ENCODE measurements at regions not wholly inside any gene's neighbourhood (a gene's known extent, or its start where the extent isn't known, plus 50 kb on each side); places are given as distances from the start of the nearest gene placed in this dataset.

- H3K4me2 ChIP-seq: no peak overlapping the region
- TF ChIP-seq EZH2phosphoT487 (IDR thresholded peaks at IDR 0.05; ENCODE audit: low read depth, severe bottlenecking, unreplicated experiment) (no peak), EZH2 (IDR thresholded peaks at IDR 0.05; ENCODE audit: borderline replicate concordance) (no peak)
- TF ChIP-seq, protein P1, sequence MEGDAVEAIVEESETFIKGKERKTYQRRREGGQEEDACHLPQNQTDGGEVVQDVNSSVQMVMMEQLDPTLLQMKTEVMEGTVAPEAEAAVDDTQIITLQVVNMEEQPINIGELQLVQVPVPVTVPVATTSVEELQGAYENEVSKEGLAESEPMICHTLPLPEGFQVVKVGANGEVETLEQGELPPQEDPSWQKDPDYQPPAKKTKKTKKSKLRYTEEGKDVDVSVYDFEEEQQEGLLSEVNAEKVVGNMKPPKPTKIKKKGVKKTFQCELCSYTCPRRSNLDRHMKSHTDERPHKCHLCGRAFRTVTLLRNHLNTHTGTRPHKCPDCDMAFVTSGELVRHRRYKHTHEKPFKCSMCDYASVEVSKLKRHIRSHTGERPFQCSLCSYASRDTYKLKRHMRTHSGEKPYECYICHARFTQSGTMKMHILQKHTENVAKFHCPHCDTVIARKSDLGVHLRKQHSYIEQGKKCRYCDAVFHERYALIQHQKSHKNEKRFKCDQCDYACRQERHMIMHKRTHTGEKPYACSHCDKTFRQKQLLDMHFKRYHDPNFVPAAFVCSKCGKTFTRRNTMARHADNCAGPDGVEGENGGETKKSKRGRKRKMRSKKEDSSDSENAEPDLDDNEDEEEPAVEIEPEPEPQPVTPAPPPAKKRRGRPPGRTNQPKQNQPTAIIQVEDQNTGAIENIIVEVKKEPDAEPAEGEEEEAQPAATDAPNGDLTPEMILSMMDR (IDR thresholded peaks at IDR 0.05; ENCODE audit: poor library complexity): no peak
Observed at GRCh38 chr13:99865420-99865930, 106.1 kb downstream of the ZIC5 start.

GRCh38 chr13:99864627-99864990, 107.0 kb downstream of the ZIC5 start:
- H3K9me2 ChIP-seq (replicated peaks; ENCODE audit: insufficient read depth): no peaks in the 10 kb centered on the region
- no peak overlapping the region for H2AFZ ChIP-seq
- no peak for TF ChIP-seq EZH2phosphoT487 (IDR thresholded peaks at IDR 0.05; ENCODE audit: low read depth, severe bottlenecking, unreplicated experiment)
- TF ChIP-seq EZH2 (IDR thresholded peaks at IDR 0.05; ENCODE audit: borderline replicate concordance): no peak
- H3K4me3 ChIP-seq: no peak overlapping the region
- no peaks in the 10 kb centered on the region for H3K36me3 ChIP-seq (replicated peaks; ENCODE audit: insufficient read depth, low read depth)
- 66% methylated on average over 10 of the region's 10 CpGs for WGBS (ENCODE audit: low lambda C conversion rate, missing lambda C conversion rate)
- H3K27me3 ChIP-seq: no peaks in the 10 kb centered on the region
- no peaks in the 10 kb centered on the region for H3K4me1 ChIP-seq (ENCODE audit: insufficient read depth)
- no peaks in the 10 kb centered on the region for H4K20me1 ChIP-seq (ENCODE audit: insufficient read depth, poor library complexity, severe bottlenecking)
- DNase-seq (ENCODE audit: low spot score): no peak
- no peaks in the 10 kb centered on the region for H3K9me3 ChIP-seq (ENCODE audit: low read depth)
- no peak overlapping the region for H3K27ac ChIP-seq
- no peak overlapping the region for H3K4me2 ChIP-seq
- no peaks in the 10 kb centered on the region for H3K79me2 ChIP-seq

More at GRCh38 chr13:99865420-99865930, 106.1 kb downstream of the ZIC5 start:
- DNase-seq (ENCODE audit: low spot score): no peak
- no peak overlapping the region for H3K27ac ChIP-seq
- no peak overlapping the region for H3K4me3 ChIP-seq
- H3K4me1 ChIP-seq (ENCODE audit: insufficient read depth): no peaks in the 10 kb centered on the region
- H2AFZ ChIP-seq: no peak overlapping the region
- no peaks in the 10 kb centered on the region for H4K20me1 ChIP-seq (ENCODE audit: insufficient read depth, poor library complexity, severe bottlenecking)
- H3K27me3 ChIP-seq: peaks cover 3% of the 10 kb centered on the region
- no peaks in the 10 kb centered on the region for H3K79me2 ChIP-seq
- H3K9me2 ChIP-seq (replicated peaks; ENCODE audit: insufficient read depth): no peaks in the 10 kb centered on the region
- no peaks in the 10 kb centered on the region for H3K9me3 ChIP-seq (ENCODE audit: low read depth)
- 79% methylated on average over 11 of the region's 11 CpGs for WGBS (ENCODE audit: low lambda C conversion rate, missing lambda C conversion rate)
- H3K36me3 ChIP-seq (replicated peaks; ENCODE audit: insufficient read depth, low read depth): no peaks in the 10 kb centered on the region

GRCh38 chr13:99863789-99864626, 107.6 kb downstream of the ZIC5 start:
- no peaks in the 10 kb centered on the region for H3K9me3 ChIP-seq (ENCODE audit: low read depth)
- TF ChIP-seq EZH2 (IDR thresholded peaks at IDR 0.05; ENCODE audit: borderline replicate concordance): no peak
- no peak for TF ChIP-seq EZH2phosphoT487 (IDR thresholded peaks at IDR 0.05; ENCODE audit: low read depth, severe bottlenecking, unreplicated experiment)
- TF ChIP-seq, protein P1 (IDR thresholded peaks at IDR 0.05; ENCODE audit: poor library complexity): no peak
- WGBS (ENCODE audit: low lambda C conversion rate, missing lambda C conversion rate): 78% methylated on average over 14 of the region's 14 CpGs

DNA sequence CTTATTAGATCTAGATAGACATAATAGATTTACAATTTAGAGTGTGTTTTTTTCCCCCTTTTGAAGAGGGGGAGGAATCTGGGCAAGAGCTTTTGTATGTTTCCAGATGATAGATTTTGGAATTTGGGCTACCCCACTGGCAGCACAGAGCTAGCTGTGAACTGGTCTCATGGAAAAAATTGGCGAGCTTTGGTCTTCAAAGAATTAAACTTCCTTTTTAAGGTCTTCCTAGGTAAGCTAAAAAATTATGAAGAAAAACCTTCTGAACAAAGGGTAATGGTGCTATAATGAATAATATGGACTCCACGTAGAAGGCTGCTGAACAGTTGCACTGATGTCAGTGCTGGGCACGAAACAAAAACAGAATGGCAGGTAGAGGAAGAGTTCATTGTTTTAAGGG, 109.3 kb downstream of the ZIC5 start:
- H3K79me2 ChIP-seq: no peaks in the 10 kb centered on the region
- H3K9me3 ChIP-seq (ENCODE audit: low read depth): no peaks in the 10 kb centered on the region
- no peak overlapping the region for H3K27ac ChIP-seq
- H4K20me1 ChIP-seq (ENCODE audit: insufficient read depth, poor library complexity, severe bottlenecking): no peaks in the 10 kb centered on the region
- no peak for DNase-seq (ENCODE audit: low spot score)
- peaks cover 6% of the 10 kb centered on the region for H3K27me3 ChIP-seq
- 82% methylated on average over 3 of the region's 3 CpGs for WGBS (ENCODE audit: low lambda C conversion rate, missing lambda C conversion rate)
- no peak overlapping the region for H2AFZ ChIP-seq
- no peak overlapping the region for H3K4me3 ChIP-seq
- TF ChIP-seq EZH2 (IDR thresholded peaks at IDR 0.05; ENCODE audit: borderline replicate concordance): no peak
- TF ChIP-seq, protein P1 (IDR thresholded peaks at IDR 0.05; ENCODE audit: poor library complexity): no peak
- no peak for TF ChIP-seq EZH2phosphoT487 (IDR thresholded peaks at IDR 0.05; ENCODE audit: low read depth, severe bottlenecking, unreplicated experiment)
- H3K4me2 ChIP-seq: no peak overlapping the region
- no peaks in the 10 kb centered on the region for H3K36me3 ChIP-seq (replicated peaks; ENCODE audit: insufficient read depth, low read depth)
- H3K9me2 ChIP-seq (replicated peaks; ENCODE audit: insufficient read depth): no peaks in the 10 kb centered on the region
- no peaks in the 10 kb centered on the region for H3K4me1 ChIP-seq (ENCODE audit: insufficient read depth)

More at GRCh38 chr13:99863789-99864626, 107.6 kb downstream of the ZIC5 start:
- Histone ChIP-seq H3K4me3 (no peak overlapping the region), H3K9me2 (replicated peaks; ENCODE audit: insufficient read depth) (no peaks in the 10 kb centered on the region), H2AFZ (no peak overlapping the region), H3K4me1 (ENCODE audit: insufficient read depth) (no peaks in the 10 kb centered on the region), H3K4me2 (no peak overlapping the region), H3K27ac (no peak overlapping the region), H3K79me2 (no peaks in the 10 kb centered on the region), H3K36me3 (replicated peaks; ENCODE audit: insufficient read depth, low read depth) (no peaks in the 10 kb centered on the region), H3K27me3 (no peaks in the 10 kb centered on the region), H4K20me1 (ENCODE audit: insufficient read depth, poor library complexity, severe bottlenecking) (no peaks in the 10 kb centered on the region)
- DNase-seq (ENCODE audit: low spot score): no peak

All from hepatocyte (in vitro differentiated cells).